Activated CD8-positive, alpha-beta memory T cell treated with anti-CD3 and anti-CD28 coated beads, Interleukin-2, amount 50 U/mL, for 1 hour (primary cell): ENCODE measurements at regions not wholly inside any gene's neighbourhood (a gene's known extent, or its start where the extent isn't known, plus 50 kb on each side); places are given as distances from the start of the nearest gene placed in this dataset.

Experiments
- DNase-seq: peaks from one replicate; pipeline ENCODE4 v3.0.0-alpha.2; 2020; ENCODE audit errors: extremely low read depth

GRCh38 chr6:152905551-152906299 is 77.1 kb downstream of the FBXO5 start:
- no peak for DNase-seq

DNA sequence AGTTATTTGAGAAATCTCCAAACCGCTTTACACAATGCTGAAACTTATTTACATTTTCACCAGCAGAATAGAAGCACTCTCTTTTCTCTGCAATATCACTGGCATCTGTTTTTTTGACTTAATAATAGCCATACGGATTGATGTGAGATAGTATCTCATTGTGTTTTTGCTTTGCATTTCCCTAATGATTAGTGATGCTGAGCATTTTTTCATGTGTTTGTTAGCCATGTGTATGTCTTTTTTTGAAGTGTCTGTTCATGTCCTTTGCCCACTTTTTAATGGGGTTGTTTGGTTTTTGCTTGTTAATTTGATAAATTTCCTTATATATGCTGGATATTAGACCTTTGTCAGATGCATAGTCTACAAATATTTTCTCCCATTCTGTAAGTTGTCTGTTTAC is 73.6 kb downstream of the FBXO5 start:
- DNase-seq = no peak

- no peak for DNase-seq
These were observed 66.8 kb downstream of the FBXO5 start for GRCh38 chr6:152916035-152916434.

- DNase-seq = no peak
These were observed 63.9 kb downstream of the FBXO5 start for GRCh38 chr6:152918991-152919390.

DNA sequence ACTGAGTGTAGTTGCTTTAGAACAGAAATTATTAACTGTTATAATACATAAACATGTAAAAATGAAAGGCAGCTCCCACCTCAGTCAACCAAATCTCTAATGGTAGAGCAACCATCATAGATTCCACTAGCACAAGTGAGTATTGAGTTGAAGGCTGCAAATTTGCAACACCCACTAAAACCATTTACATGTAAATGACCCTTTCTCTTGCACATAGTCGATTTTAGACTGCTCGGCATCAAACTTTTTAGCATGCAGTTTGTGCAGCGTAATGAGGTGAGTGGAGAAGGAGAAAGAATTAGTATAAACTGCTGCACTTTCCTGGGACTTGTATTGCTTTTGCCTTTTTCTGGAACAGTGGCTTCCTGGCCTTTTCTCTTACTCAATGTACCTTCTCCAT is 62.8 kb downstream of the FBXO5 start:
- DNase-seq = no peak
